CD4-positive, alpha-beta T cell treated with Interleukin-12 subunit alpha and Interleukin-12 subunit beta, for 1 hour (primary cell): ENCODE measurements at regions not wholly inside any gene's neighbourhood (a gene's known extent, or its start where the extent isn't known, plus 50 kb on each side); places are given as distances from the start of the nearest gene placed in this dataset.

ENCODE experiments used
- DNase-seq: peaks from one replicate; pipeline ENCODE4 v3.0.0-alpha.2; 2020

DNA sequence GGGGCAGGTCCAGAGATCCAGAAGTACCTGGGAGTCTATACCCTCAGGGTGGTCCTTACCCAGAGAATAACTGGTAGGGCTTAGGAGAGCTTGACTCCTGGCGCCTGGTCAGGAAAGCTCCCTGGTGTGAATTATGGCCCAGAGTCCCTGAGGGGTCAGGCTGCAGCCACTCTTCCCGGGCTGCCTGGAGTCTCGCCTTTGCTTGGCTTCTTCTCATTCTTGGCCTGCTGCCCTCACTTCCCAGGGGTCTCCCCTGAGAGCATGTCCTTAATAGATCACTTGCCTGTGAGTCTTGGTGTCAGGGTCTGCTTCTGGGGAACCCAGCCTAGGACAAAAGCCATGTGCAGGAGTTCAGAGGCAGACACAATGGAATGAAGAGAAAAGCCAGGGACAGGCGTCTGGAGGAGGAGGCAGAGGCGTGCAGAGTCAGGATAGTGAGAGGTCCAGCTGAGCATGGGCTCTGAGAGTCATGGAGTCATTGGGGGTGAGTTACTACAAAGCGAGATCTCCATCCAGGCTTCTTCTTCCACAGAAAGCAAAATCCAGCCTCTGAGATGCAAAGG lies 212.3 kb downstream of the TFAP2C start:
- no peak for DNase-seq

DNA sequence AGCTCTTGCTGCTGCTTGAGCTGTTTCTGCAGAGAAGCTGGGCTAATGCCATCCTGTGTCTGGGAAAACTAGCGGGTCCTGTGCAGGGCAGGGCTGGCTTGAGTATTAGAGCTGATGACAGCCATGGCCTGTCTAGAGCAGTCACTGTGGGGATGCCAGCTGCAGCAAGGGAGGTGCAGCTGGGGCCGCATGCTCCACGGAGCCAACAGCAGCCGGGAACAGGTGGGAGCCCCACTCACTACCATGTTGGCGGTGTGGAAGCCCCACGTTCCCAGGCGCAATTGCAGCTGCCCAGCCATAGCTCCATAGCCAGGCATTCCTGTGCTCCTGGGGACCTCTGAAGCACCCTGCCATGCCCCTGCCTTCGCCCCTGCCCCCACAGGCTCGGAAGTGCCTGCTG lies 212.9 kb downstream of the TFAP2C start:
- no peak for DNase-seq

DNA sequence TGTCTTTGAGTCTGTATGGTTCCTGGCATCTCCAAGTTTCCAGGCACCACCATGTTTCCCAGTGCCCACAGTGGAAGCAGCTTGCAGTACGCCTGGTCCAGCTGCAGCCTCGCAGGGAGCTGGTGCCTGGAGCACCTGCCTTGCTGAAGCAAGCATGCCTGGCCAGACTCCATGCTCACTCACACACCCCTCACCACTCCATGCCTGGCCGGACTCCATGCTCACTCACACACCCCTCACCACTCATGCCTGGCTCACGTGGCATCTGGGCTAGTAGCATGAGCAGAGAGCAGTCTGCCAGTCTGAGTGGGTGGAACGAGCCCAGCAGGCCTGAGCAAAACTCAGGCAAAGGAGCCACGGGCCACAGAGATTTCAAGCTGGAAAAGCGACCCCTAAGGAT lies 214.3 kb downstream of the TFAP2C start:
- DNase-seq: no peak

DNA sequence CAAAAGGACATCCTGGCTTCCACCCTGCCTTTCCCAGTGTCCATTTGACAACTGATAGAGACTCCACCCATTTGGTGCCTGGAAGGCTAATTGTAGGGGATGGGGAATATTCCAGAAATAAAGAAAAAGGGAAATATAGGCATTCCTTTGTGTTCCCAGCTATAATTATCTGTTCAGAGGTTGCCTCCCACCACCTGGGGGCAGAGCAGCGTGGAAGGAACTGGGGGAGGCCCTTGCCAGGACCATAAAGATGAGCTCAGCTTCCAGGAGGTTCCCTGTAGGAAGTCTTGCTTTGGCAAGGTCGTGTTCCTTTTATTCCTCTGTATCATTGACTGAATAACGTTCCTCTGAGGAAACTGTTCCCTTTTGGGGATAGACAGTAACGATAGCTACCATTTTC lies 214.7 kb downstream of the TFAP2C start:
- DNase-seq: no peak

DNA sequence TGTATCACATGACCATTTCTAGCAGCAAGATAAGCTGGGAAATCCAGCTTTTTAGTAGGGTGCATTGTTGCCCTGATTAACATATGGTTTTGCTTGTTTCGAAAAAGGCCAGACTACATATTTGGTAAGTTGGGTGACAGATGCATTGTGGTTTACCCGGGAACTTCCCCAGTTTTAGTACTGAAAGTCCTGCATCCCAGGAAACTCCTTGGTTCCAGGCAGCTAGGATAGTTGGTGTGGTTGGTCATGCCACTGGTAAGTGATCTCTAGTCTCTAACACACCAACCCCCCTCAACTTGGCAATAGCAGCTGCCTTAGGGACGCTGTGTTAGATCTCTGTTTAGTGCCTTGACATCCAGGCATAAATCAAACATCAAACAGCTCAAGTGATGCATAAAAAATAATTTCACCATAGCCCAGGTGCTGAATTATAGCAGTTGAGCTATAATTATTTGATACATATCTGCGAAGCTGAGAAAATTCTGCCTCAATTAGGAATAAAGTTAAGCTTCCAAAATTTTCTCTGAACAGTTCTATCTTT lies 216.5 kb downstream of the TFAP2C start:
- no peak for DNase-seq

GRCh38 chr20:56848561-56848960 lies 219.5 kb downstream of the TFAP2C start:
- DNase-seq: no peak

- DNase-seq: no peak
These were observed 222.4 kb downstream of the TFAP2C start for GRCh38 chr20:56851552-56851951.

GRCh38 chr20:56855708-56856107 lies 226.6 kb downstream of the TFAP2C start:
- no peak for DNase-seq

DNA sequence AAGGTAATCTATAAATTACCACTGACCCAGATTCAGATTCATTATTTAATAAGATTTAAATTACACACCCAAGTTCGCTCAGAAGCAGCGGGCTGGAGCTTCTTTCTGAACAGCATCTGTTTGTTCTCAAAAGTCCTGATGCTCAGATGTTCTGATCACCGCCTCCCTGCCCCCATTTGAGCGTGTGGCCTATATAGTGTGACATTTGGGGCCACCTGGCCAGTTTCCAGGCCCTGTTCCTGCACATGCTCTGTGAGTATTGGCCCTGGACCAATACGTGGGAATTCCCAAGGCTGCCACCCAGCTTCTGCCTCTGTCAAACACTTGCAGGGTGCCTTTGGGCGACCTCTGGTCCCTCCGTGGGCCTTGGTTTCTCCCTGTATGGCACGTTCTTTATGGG lies 228.8 kb downstream of the TFAP2C start:
- no peak for DNase-seq

- no peak for DNase-seq
These were observed 230.1 kb downstream of the TFAP2C start for GRCh38 chr20:56859039-56859800.

DNA sequence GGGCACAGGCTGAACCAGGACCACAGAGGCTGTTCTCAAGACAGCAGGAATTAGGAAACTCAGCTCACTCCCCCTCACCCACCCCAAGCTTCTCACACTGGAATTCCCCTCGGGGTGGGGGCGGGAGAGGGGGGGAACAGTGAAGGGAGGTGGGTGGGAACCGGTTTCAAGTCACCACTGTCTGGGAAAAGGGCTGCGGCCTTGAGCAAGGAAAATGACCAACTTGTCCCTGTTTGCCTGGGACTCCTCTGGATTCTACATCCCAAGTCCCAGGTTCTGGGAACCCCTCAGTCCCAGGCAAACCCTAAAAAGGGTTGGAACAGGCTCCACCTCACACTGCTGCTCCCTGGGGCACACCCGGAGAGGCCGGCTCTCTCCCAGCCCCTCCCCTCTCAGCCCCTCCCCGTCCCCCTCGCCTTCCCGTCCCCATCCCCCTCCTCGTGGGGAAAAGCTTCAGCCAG lies 230.7 kb downstream of the TFAP2C start:
- no peak for DNase-seq

DNA sequence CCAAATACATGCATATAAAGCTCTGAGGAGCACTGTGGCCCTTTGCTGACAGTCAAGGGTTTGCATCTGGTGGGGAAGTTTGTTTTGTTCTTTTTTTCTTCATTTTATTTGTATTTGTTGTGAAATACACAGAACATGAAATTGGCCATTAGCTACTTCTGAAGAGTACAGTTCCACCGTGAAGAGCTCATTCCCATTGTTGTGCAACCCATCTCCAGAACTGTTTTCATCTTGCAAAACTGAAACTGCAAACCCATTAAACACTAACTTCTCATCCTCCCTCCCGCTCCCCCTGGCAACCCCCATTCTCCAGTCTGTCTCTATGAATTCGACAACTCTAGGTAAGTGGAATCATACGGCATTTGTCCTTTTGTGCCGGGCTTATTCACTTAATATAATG lies 231.3 kb downstream of the TFAP2C start:
- no peak for DNase-seq

DNA sequence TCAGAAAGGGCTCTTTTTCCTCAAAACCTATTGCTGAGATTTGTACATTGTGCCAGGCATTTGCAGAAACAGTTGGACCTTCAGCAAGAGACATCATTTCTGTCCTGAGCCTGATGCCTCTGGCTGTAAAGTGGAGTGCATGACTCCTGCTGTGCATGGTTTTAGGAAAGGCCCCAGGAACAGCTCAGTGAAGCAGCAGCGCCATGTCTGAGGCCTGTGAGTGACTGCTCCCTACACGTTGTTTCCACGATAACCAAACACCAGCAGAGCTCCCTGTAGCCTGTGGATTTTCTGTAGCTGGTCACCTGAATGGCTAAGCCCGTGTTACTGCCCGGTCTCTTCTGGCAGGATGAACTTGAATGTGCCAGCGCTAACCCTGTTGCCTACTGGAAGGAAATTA lies 232.5 kb downstream of the TFAP2C start:
- DNase-seq: no peak

DNA sequence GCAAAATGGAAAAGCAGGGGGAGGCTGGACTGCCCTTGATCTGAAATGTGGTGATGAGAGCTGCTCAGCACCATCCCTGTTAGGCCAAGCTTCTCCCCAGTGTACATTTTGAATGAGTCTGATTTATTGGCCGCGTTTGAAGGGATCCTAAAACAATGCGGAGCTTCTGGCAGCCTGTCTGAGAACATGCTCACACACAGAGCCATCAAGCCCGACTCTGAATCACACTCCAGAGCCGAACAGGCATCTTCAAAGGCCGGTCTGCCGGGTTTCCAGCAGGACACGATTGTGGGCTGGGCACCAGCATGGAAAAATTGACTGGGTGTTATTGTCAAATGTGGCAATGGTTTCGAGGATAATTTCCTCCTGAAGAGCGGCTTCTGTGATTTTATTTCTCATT lies 235.9 kb downstream of the TFAP2C start:
- no peak for DNase-seq

DNA sequence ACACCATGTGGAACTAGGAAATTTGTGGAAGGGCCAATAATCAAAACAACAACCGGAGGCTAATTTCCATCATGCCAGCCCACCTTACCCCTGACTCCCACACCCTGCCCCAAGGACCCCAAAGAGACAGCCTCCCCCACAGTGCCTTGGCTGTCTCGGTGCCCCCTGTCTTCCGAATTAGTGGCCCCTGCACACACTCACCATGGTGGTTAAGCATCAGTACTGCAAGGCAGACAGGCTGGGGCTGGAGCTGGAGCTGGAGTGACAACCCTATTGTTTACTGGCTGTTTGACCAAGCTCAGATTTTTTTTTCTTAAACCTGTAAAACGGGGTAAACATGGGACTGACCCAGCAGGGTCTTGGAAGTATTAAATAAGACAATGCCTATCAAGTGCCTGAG lies 238.0 kb downstream of the TFAP2C start:
- DNase-seq: no peak

DNA sequence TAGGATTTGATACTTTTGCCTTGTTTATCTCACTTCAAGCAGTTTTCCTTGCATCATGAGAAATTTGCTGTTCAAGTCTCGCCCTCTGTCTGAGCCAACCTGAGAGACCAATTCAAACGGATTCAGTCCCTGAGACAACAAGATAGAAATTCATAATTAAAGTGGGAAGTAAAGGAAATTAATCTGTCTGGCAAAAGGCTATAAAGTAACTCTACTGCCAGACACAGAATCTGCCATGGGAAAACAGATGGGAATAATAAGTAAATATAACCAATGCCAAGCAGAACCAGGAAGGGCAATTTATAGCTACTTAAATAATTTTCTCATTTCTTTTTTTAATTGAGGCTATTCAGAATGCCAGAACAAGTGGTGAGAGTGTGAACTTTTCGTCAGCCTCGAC lies 239.6 kb downstream of the TFAP2C start:
- no peak for DNase-seq

GRCh38 chr20:56870271-56870670 lies 241.2 kb downstream of the TFAP2C start:
- no peak for DNase-seq

DNA sequence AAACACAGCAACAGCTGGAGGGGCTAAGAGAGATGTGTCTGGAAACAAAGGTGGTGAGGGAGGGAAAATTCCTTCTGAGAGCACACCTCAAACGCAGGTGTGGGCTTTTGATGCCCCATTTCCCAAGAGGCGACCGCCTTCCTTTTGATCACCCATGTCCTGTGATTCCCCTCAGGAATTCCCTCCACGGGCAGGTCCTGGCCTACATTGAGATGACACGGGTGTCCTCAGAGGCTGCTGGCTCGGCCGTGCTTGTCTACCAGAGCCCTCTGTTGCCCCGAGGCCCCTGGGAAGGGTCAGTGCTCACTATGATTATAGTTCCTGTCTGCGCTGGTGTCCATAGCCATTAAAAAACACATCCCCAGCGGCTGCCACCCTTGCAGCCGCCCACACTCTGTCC lies 242.6 kb downstream of the TFAP2C start:
- DNase-seq: no peak

DNA sequence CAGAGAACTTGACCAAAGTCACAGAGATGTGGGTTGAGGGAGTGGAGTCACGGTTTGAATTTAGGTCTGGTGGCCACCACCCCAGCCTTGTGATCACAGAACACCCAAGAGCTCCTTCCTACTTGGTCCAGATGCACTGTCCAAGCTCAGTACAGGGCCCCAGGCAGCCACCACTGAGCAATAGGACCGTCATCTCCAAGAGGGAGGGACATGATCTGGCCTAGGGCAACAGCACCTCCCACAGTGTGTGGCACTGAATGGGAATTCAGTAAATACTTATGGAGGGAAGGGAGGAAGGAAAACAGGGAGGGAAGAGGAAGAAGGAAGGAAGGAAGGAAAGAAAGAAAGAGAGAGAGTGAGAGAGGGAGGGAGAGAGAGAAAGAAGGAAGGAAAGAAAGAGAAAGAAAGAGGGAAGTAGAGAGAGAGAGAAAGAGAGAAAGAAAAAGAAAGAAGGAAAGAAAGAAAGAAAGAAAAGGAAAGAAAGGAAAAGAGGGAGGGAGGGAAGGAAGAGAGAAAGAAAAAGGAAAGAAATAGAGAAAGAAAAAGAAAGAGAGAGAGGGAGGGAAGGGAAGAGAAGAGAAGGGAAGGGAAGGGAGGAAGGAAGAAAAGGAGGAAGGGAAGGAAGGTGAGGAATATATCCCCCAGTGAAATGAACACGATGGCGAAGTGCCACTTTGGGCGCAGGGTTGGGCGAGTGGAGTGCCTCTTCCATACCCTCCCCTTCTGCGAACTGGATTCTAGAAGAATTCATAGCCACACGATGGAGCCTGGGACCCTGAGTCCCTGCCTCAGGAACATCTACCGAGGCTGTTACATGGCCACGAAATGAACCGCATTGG lies 243.7 kb downstream of the TFAP2C start:
- no peak for DNase-seq

- no peak for DNase-seq
These were observed 244.7 kb downstream of the TFAP2C start for GRCh38 chr20:56873836-56874235.

GRCh38 chr20:56875052-56875659 lies 246.1 kb downstream of the TFAP2C start:
- no peak for DNase-seq

DNA sequence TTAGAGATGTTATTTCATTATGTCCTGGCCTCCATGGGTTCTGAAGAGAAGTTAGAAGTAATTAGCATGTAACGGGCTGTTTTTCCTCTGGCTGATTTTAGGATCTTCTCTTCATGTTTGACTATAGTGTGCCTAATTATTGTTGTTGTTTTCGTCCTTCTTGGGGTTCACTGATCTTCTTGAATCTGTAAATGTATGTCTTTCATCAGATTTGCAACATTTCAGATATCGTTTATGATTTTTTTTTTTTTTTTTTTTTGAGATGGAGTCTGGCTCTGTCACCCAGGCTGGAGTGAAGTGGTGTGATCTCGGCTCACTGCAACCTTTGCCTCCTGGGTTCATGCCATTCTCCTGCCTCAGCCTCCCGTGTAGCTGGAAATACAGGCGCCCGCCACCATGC lies 246.7 kb downstream of the TFAP2C start:
- no peak for DNase-seq

- DNase-seq: no peak
These were observed 256.4 kb downstream of the TFAP2C start for GRCh38 chr20:56885521-56885920.
